IPS-NIHi7 (cell line): ENCODE measurements at regions not wholly inside any gene's neighbourhood (a gene's known extent, or its start where the extent isn't known, plus 50 kb on each side); places are given as distances from the start of the nearest gene placed in this dataset.

Experiments
- DNase-seq: peaks from one replicate; pipeline ENCODE4 v3.0.0; 2012; ENCODE audit warnings: mixed read lengths; ENCODE audit errors: extremely low spot score

GRCh38 chr6:114796576-114796975, 453.8 kb upstream of the HS3ST5 start:
- DNase-seq = no peak

GRCh38 chr6:114793428-114793827, 450.6 kb upstream of the HS3ST5 start:
- DNase-seq = no peak

DNA sequence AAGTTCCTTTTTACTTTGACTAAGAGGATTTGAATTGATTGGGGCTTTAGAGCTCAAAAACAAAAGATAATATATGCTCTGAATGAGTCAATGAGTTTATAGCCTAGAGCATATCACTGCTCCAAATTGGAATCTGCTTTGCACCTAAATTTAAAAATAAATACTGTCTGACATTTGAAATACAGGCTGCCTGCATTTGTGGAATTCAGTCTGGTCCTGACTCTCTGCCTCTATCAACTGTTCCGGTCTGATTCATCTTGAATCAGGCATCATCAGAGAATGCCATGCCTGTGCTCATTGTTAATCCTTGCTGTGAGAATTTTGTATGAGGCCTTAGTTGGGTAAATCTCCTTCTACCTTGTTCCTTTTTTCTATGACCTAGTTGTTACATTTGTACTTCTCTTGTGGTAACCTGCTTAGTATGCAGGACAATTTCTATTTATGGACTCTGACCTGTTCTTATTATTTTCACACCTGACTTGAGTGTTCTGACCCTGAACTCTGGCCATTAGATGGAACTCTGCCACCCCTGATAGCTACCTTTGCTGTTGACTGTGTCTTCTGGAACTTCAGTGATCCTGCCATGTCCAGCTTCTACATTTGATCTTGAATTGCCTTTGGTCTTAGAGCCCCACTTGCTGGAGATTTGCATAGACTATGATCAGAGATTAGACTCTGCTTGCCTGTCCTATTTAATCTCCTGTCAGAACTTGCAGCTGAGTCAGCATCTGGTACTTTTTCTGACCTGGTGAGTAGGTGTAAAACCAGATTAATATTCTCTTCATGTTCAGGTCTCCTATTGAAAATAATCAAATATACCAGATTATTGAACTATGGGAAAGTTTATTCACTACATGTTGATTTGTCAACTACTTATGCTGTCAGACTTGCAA, 442.7 kb upstream of the HS3ST5 start:
- no peak for DNase-seq

DNA sequence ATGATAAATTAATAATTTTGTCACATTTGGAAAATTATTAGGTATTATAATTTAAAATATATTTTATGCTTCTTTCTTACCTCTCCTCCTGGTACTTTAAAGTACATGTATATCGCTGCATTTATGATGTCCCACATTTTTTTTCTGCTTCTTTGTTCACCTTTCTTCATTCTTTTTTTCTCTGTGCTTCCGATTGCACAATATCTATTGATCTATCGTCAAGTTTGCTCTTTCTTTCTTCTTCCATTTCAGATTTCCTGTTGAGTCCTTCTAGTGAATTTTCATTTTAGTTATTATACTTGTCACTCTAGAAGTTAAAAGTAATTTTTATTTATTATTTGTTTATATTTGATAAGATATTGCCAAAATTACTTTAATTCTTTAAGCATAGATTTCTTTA, 441.0 kb upstream of the HS3ST5 start:
- DNase-seq = no peak

- no peak for DNase-seq
These were observed 440.3 kb upstream of the HS3ST5 start for GRCh38 chr6:114783083-114783482.

DNA sequence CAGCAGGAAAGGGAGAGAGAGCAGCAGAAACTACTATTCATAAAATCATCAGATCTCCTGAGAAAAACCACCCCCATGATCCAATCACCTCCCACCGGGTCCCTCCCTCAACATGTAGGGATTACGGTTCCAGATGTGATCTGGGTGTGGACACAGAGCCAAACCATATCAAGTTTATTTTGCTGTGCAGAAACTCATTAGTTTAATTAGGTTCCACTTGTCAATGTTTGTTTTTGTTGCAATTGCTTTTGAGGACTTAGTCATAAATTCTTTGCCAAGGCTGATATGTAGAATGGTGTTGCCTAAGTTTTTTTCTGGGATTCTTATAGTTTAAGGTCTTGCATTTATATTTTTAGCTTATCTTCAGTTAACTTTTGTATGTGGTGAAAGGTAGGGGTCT, 422.0 kb upstream of the HS3ST5 start:
- DNase-seq = no peak

DNA sequence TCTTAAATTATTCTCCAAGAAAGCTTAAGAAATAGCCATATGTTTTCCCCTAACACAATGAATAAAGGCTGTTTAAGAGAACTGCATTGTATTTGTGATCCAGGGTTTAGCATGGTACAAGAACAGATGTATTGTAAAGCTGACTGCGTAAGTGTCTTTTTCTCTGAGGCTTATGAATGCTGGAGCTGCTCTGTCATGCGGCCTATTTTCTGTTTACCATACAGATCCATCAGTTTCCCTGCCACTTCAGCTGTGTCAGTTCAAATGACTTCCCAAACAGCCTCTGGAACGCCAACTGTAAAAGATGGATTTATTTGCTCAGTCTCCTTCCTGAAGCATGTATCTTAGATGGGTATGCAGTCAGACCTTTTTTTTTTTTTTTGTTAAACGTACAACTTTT, 419.3 kb upstream of the HS3ST5 start:
- no peak for DNase-seq

- peak; percentile 14 for DNase-seq
These were observed 405.3 kb upstream of the HS3ST5 start for GRCh38 chr6:114747995-114748625.

DNA sequence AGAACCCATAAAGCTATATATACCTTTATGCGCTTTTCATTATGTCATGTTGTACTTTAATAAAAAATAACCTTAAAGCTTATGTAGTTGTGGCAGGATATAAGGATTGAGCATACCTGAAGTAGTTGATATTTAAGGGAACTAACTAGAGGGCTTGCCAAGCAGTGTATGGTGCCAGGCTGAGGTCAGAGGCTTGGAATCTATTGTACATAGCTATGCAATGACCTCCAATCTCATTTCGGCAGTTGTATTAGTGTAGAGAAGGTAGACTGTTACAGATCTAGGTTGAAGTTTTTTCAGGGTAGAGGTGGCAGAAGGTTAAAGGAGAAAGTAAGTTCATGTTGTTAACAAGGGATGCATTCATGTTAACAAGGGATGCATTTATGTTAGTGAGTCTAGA, 397.7 kb upstream of the HS3ST5 start:
- DNase-seq = no peak

DNA sequence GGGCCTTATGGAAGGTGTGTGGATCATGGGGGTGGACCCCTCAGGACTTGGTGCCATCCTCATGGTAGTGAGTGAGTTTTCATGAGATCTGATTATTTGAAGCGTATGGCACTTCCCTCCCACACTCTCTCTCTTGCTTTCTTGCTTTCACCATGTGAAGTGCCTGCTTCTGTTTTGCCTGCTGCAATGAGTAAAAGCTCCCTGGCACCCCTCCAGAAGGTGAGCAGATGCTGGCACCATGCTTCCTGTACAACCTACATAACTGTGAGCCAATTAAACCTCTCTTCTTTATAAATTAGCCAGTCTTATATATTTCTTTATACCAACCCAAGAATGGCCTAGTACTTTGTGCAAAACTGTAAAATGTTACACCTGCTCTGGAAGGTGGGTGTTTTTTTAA, 396.8 kb upstream of the HS3ST5 start:
- DNase-seq = no peak

GRCh38 chr6:114735025-114735735, 392.4 kb upstream of the HS3ST5 start:
- no peak for DNase-seq

DNA sequence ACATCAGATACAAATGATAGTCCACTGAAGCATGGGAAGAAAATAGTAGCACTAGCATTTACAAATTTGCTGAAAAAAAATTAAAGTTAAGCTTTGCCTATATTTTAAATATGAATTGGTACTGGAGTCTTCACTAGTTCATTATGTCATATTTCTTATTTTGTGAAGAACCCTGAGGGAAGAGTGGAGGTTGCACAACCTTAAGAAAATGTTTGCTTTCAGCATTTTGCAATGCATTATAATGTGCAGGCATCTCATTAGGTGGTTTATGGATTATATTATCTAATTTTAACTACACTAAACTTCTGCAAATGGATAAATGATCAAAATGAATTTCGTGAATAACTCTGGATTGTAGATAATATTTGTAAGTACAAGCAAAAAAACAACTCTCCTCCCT, 390.8 kb upstream of the HS3ST5 start:
- DNase-seq = no peak

- DNase-seq = no peak
These were observed 376.0 kb upstream of the HS3ST5 start for GRCh38 chr6:114718716-114719270.

- no peak for DNase-seq
These were observed 375.4 kb upstream of the HS3ST5 start for GRCh38 chr6:114718186-114718585.

DNA sequence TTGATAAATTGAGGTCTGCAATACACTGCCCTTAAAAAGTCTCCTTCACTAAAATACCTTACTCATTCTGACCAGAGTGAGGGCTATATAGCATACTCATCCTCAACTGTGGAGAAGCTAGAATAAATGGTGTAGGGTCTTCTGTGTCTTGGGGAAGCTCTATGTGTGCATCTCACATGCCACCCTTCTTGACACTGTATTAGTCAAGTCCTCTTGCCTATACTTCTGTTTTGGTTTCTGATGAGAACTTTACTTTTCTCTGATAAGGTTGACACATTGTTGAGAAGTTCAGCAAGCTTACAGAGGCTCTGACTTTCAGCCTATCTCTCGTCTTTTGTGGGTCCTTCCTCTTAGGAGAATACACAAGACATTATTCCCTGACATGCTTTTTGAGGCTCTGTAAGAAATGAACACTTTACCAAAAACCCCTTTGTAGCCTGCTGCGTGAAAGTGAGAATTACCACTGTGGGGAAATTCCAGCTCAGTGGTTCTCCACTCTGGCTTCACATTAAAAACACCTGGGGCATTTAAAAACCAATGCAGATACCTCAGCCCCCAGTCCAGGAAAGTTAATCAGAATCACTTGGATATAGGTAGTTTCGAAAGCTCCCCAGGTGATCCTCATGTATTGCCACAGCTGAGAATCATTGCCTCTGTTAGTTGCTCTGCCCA, 372.1 kb upstream of the HS3ST5 start:
- DNase-seq = no peak

DNA sequence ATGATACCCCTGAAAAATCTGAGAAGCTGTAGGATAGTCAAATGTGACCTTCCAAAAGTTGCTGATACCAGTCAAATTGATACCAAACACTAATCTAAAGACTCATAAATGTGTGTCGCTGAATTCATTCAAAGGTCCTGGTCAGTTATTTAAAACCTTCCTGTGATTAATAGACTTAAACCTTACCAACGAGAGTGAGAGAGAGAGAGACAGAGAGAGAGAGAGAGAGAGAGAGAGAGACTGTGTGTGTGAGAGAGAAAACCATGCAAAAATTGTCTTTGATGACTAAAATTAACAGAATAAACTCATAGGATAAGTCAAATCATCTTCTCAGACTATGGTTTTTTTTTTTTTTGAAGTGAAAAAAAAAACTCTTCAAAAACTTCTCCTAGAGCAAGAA, 370.9 kb upstream of the HS3ST5 start:
- no peak for DNase-seq

DNA sequence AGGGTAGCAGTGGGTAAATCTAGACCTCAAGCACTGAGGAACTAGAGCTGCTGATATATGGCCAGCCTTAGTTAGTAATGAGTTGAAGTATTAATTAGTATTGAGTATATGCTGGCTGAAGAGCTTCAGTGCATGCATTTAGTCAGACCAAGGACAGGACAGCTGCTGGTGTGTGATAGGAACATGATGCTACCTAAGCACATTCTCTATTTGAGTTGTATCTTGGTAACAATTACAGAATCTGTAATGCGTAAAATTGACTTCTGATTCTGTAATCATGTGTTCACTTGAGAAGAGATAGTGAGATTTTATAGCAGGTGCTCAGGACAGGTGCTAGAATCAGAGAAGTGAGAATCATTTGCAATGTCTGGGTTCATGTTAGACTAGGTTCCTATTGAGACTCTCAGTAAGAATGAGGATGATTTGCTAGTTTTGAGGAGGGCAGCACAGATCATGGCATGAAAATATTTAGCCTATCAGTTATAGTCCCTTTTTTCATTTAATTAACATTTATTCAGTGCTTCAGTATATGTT, 369.4 kb upstream of the HS3ST5 start:
- no peak for DNase-seq

DNA sequence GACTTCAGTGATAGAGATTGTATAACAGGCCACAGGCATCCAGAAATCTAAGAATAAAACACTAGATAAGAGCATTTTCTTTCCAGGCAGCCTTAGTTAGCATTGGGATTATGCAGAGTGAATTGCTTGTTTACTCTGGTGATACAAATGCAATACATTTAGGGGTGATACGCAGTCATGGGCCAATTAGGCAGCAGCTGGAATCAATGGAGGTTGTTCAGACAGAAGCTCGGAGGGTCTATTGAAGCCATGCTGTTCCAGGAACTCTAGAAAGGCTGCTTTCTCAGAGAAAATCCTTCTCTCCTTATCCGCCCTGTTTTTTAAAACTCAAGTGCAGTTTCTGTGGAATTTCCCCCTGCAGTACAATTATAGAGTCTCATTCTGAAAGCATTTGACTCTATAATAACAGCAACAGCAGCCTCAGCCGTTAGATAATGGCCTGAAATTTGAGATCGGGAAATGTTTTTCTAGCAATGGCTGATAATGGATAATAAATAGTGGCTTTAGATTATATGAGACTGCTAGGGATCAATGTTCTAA, 364.3 kb upstream of the HS3ST5 start:
- peak; percentile 16 for DNase-seq

DNA sequence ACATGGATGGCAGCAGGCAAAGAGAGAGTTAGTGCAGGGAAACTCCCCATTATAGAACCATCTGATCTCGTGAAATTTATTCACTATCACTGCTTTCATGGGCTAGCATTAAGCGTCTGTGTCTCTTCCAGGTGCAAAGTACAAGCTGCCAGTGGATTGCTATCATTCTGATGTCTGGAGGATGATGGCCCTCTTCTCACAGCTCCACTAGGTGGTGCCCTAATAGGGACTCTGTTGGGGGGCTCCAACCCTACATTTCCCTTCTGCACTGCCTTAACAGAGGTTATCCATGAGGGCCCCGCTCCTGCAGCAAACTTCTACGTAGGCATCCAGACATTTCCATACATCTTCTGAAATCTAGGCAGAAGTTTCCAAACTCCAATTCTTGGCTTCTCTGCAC, 347.8 kb upstream of the HS3ST5 start:
- DNase-seq = no peak

DNA sequence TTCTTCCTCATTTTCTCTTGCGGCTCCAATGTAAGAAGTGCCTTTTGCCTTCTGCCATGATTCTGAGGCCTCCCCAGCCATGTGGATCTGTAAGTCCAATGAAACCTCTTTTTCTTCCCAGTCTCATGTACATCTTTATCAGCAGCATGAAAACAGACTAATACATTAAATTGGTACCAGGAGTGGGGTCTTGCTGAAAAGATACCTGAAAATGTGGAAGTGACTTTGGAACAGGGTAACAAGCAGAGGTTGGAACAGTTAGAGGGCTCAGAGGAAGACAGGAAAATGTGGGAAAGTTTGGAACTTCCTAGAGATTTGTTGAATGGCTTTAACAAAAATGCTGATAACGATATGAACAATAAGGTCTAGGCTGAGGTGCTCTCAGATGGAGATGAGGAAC, 316.7 kb upstream of the HS3ST5 start:
- no peak for DNase-seq

GRCh38 chr6:114651611-114652010, 308.8 kb upstream of the HS3ST5 start:
- DNase-seq = no peak
